ENCODE measurements at regions not wholly inside any gene's neighbourhood (a gene's known extent, or its start where the extent isn't known, plus 50 kb on each side); places are given as distances from the start of the nearest gene placed in this dataset.
A peak's percentile ranks its signal among the peaks of the same experiment; 100 is the strongest.
"Not testable (repeated sequence)": the region's sequence is repeated elsewhere in the genome, so short reads cannot be mapped to it uniquely, and the experiment has no call there.

DNA sequence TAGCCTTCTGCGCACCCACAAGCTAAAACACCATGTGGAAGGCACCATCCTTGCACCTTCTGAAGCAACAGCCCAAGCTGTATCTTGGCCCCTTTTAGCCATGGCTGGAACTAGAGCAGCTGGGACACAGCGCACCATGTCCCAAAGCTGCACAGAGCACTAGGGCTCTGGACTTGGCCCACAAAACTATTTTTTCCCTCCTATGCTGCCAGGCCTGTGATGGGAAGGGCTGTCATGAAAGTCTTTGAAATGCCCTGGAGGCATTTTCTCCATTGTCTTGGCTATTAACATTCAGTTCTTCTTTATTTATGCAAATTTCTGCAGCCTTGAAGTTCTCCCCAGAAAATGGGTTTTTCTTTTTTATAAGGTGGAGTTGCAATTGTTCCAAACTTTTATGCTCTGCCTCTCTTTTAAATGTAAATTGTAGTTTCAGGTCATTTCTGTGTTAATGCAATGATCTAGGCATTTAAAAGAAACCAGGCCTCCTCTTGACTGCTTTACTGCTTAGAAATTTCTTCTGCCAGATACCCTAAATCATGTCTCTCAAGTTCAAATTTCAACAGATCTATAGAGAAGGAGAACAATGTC is 996.3 kb downstream of the TAF11L14 start:
- no peak for DNase-seq

DNA sequence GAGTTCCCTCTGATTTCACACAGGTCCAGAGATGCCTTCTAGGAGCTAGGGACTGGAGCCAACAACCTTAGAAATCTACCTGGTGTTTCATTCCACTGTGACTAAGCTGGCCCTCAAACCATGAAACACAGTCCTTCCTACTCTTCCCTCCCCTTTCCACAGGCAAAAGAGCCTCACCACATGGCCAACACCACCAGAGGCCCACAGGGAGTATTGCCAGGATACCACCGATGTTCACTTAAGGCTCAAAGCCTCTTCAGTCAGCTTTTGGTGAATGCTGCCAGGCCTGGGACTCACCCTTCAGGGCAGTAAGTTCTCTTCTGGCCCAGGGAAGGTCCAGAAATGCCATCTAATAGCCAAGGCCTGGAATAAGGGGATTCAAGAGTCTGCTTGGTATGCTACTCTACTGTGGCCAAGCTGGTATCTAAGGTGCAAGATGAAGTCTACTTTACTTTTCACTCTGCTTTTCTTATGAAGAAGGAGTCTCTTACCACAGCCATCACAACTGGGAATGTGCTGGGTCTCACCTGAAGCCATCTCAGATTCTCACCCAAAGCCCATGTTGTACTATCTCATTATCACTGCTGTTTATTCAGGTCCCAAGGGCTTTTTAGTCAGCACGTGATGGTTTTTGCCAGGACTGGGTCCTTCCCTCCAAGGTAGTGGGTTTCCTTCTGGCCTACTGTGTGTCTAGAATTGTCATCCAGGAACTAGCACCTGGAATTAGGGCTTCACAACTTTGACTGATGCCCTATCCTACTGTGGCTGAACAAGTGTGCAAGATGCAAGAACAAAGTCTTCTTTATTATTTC is 1018.4 kb downstream of the TAF11L14 start:
- no peak for DNase-seq

DNA sequence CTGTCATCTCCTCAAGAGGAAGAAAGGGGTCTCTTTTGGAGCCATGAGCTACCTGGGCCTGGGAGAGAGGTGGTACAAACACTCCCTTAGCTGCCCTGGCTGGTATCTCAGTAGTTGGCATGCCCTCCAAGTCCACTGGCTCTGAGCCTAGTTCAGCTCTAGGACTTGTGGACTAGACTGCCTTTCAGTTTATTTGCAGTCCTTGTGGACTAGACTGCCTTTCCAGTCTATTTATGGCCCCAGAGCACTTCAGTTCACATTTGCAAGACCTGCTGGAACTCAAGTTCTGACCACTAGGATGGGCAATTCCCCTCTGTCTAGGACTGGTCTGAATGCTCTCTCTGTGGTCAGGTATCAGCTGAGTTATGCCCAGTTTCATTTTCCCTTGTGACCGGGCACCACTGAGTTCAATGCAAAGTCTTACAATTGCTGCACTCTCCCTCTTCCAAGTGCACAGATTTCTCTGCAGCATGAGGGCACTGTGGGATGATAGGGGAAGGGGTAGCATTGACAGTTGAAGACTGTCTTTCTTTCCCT is 1019.0 kb downstream of the TAF11L14 start:
- no peak for DNase-seq

GRCh38 chr5:18660511-18660910 is 1026.3 kb downstream of the TAF11L14 start:
- no peak for DNase-seq

GRCh38 chr5:18662231-18662630 is 1028.0 kb downstream of the TAF11L14 start:
- no peak for DNase-seq

GRCh38 chr5:18674212-18674611 is 1040.0 kb downstream of the TAF11L14 start:
- not testable (repeated sequence) for DNase-seq

DNA sequence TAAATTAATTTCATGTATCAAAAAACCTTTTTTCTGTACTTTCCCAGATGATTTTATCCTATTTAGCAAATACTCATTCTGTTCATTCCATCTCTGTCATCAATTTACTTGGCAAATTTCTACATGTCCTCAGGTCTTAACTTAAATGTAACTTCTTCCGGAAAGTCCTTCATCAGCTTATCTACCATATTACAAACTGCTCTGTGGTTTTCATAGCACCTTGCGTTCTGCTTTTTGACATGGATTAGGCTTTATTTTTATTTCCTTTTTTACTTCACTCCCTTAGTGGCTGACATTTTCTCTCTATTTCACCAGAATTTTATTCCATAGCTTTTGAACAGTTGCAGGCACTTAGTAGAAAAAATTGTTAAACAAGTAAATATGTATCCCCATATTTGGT is 1040.8 kb downstream of the TAF11L14 start:
- no peak for DNase-seq

- no peak for DNase-seq
These were observed 1052.0 kb downstream of the TAF11L14 start for GRCh38 chr5:18686253-18686652.

DNA sequence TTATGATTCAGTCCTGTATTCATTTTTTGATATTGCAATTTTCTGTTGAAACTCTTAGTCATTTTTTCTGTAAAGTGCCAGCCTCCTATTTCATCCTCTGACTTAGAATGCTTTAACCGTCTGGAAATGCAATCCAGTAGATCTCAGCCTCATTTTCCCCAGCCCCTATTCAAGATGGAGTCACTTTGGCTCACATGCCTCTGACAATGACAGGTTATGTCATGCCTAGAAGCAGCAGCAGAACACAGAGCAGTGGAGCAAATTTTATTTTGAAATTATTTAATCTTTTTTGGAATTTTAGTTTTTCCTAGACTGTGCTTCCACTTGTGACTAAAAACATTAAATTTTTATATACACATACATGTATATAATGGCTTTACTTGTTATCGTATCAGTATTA is 1053.2 kb downstream of the TAF11L14 start:
- no peak for DNase-seq

DNA sequence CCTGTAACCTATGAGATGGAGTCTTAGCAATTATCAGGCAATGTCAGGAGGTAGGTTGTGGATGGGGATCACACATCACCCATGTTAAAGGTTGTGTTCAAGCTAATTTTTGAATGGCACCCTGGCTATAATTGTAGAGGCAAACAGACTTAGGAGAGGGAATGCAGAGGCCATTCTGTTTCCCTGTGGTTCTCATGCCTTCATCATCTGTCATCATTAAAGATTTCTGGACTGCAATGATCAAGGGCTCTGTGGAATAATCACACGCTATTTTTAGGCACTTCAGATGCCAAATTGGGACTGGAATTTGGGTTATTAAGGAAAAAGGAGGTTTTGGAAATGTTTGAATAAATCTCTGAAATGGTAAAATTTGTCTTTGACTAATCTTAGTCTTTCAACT is 1065.4 kb downstream of the TAF11L14 start:
- no peak for DNase-seq

DNA sequence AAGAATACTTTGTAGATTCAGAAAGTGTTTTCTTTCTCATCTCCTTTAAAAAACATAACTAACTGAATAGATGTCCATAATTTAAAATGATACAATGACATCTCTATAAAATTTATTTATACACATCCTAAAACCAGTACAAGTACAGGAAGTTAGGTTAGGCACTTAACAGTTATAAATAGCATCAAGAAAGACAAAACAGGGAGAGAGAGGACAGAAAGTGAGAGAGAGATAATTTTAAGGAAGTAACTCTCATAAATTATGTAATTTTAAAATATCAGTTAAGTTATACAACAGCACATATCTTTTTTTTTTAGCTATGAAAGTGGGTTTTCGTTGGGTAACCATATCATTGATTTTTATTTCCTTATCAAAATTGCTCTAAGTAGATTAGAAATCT is 1068.6 kb downstream of the TAF11L14 start:
- DNase-seq = no peak

GRCh38 chr5:18712936-18713485 is 1078.8 kb downstream of the TAF11L14 start:
- no peak for DNase-seq

DNA sequence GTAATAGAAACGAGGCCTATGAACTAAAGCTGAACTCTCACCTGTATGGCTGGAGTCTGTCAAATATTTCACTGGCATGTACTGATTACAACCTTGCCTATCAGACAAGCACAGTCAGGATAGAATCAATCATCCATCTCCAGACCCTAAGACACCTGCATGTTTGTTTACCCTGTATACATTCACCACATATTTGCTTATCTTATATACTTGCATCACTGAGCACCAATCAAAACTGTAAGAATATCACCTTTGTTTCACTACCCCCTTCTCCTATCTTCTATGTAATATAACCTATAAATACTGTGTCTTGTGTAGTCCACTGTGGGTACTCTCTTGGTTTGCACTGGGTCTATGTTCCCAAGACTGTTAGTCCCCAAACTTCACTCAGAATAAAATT is 1085.7 kb downstream of the TAF11L14 start:
- DNase-seq = no peak

- no peak for DNase-seq
These were observed 1098.6 kb downstream of the TAF11L14 start for GRCh38 chr5:18732556-18733479.

DNA sequence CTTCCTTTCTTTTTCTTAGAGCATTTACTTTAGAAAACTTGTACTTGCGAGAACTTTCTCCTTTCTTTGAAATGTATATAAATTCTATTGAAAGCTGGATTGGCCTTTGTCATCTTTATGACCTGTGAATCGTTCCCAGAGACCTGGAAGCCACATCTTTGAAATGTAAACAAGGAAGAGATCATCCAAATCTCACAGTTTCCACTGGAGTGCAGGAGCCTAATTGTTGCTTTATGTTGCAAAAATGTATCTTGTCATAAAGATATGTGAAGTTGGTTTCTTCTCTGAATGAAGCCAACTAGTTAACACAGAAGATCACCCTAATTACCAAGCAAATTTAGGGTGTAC is 1101.8 kb downstream of the TAF11L14 start:
- DNase-seq = no peak

DNA sequence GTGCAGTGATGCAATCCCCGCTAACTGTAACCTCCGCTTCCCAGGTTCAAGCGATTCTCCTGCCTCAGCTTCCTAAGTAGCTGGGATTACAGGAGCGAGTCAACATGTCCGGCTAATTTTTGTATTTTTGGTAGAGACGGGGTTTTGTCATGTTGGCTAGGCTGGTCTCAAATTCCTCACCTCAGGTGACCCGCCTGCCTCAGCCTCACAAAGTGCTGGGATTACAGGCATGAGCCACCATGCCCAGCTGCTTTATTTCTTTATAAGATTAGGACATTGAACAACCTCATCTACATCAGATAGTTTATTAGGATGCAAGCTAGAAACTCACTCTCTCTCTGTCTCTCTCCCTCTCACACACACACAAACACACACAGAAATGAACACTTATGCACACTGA is 1102.5 kb downstream of the TAF11L14 start:
- not testable (repeated sequence) for DNase-seq

- DNase-seq = no peak
These were observed 1106.0 kb downstream of the TAF11L14 start for GRCh38 chr5:18740301-18740700.

- no peak for DNase-seq
These were observed 1108.6 kb downstream of the TAF11L14 start for GRCh38 chr5:18742830-18743229.

GRCh38 chr5:18744441-18744840 is 1110.2 kb downstream of the TAF11L14 start:
- DNase-seq = no peak

DNA sequence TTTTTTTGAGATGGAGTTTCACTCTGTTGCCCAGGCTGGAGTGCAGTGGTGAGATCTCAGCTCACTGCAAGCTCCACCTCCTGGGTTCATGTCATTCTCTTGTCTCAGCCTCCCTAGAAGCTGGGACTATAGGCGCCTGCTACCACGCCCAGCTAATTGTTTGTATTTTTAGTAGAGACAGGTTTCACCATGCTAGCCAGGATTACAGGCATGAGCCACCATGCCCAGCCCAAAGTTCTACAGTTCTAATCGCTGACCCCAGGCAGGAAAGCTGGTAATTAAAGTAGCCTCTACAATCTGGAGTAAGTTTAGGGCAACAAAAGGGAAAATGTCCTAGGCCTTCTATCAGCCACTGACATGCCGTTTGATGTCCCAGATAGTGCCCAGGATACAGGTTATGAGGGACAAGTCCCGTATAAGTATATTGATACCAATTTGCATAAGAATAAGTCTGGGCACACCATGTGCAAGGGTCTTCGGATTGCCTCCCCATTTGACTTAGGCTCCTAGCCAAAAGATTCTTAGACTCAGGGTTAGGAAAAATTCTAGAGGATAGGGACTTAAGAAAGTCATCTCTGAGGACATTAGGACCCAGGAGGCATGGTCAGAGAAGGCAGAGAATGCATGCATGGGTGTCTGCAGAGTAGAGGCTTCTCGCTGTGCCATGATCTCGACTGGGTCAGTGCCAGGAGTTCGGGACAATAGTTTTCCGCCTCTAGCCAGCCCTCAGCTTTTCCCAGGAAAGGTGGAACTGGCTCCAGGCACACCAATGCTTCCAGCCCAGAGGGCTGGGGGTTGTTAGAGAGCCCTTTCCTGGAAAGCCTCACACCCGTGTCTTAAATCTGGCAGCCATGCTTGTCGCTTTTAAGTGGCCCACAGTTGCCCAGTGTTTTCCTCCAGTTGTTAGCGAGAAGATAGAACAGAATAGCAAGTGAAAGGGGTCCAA is 1111.1 kb downstream of the TAF11L14 start:
- DNase-seq = peak; percentile 31

DNA sequence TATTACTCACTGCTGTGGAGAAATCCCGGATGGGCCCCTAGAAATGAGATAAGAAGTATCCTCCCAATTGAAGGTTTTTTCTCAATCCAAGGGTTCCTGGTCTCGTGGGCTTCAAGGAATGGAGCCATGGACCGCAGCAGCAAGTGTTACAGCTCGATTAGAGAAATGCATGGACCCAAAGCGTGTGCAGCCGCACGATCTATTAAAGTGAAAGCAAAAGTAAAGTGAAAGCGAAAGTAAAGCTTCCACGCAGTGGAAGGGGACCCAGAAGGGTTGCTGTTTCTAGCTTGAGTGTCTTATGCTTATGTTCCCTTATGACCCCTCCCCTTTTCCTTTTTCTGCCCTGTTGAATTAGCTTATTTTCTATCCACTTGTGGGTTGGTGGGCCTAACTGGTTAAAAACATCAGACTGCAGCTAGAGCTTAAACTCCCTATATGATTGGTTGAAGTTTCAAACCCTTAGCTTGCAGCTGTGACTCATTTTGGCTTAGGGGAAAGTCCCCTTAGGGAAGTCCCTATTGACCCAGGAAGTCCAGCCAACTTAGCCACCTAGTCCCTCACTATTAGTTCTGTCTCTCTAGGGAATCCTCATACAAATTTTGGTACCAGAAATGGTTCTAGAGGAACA is 1111.8 kb downstream of the TAF11L14 start:
- DNase-seq = peak; percentile 37

All from GDM1 (cell line).